ENCODE measurements at regions not wholly inside any gene's neighbourhood (a gene's known extent, or its start where the extent isn't known, plus 50 kb on each side); places are given as distances from the start of the nearest gene placed in this dataset.

DNA sequence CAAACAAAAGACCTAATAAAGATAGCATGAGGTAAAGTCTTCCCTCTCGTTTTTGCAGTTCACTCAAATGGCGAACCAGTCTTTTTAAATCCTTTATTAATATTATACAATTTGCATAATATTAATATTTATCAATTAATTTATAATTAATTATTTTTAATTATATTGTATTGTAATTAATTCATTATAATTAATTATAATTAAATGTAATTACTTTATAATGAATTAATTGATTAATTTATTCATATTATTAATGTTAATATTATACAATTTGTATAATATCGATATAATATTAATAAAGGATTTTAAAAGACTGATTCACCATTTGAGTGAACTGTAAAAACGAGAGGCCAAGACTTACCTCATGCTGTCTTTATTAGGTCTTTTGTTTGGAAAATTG lies 1045.4 kb upstream of the CADM2 start:
- FAIRE-seq: no peak
- ChIA-PET POLR2A (no interaction called here), CTCF (ENCODE audit: low intra/inter-chr PET ratio) (no interaction called here)

More for the DNA sequence above, 1045.4 kb upstream of the CADM2 start:
- H3K27ac ChIP-seq (ENCODE audit: extremely low read depth, low read depth, low read length): no peak overlapping the region
- H4K20me1 ChIP-seq (replicated peaks; ENCODE audit: control insufficient read depth, insufficient read depth, low read length): no peaks in the 10 kb centered on the region
- no peaks in the 10 kb centered on the region for H3K36me3 ChIP-seq (ENCODE audit: control insufficient read depth, insufficient read depth, low read length)
- BruUV-seq (replicated peaks): no TSS peak
- intact Hi-C loops (cut with micrococcal nuclease): no loop called here
- TF ChIP-seq MEF2A (IDR thresholded peaks at IDR 0.05; ENCODE audit: control insufficient read depth, low read depth, low read length) (no peak), ZNF41 (CRISPR knock-in tag; conservative IDR thresholded peaks at IDR 0.05) (no peak), ZNF696 (CRISPR knock-in tag; conservative IDR thresholded peaks at IDR 0.05) (no peak), ZBTB8A (IDR thresholded peaks at IDR 0.05; ENCODE audit: partially characterized antibody) (no peak), FIP1L1 (IDR thresholded peaks at IDR 0.05; ENCODE audit: low read depth, low read length, poor library complexity, severe bottlenecking) (no peak), NFE2 (IDR thresholded peaks at IDR 0.05; ENCODE audit: low read depth) (no peak), ZNF133 (CRISPR knock-in tag; IDR thresholded peaks at IDR 0.05) (no peak), E2F3 (CRISPR knock-in tag; IDR thresholded peaks at IDR 0.05) (no peak)
- TF ChIP-seq, protein P1, sequence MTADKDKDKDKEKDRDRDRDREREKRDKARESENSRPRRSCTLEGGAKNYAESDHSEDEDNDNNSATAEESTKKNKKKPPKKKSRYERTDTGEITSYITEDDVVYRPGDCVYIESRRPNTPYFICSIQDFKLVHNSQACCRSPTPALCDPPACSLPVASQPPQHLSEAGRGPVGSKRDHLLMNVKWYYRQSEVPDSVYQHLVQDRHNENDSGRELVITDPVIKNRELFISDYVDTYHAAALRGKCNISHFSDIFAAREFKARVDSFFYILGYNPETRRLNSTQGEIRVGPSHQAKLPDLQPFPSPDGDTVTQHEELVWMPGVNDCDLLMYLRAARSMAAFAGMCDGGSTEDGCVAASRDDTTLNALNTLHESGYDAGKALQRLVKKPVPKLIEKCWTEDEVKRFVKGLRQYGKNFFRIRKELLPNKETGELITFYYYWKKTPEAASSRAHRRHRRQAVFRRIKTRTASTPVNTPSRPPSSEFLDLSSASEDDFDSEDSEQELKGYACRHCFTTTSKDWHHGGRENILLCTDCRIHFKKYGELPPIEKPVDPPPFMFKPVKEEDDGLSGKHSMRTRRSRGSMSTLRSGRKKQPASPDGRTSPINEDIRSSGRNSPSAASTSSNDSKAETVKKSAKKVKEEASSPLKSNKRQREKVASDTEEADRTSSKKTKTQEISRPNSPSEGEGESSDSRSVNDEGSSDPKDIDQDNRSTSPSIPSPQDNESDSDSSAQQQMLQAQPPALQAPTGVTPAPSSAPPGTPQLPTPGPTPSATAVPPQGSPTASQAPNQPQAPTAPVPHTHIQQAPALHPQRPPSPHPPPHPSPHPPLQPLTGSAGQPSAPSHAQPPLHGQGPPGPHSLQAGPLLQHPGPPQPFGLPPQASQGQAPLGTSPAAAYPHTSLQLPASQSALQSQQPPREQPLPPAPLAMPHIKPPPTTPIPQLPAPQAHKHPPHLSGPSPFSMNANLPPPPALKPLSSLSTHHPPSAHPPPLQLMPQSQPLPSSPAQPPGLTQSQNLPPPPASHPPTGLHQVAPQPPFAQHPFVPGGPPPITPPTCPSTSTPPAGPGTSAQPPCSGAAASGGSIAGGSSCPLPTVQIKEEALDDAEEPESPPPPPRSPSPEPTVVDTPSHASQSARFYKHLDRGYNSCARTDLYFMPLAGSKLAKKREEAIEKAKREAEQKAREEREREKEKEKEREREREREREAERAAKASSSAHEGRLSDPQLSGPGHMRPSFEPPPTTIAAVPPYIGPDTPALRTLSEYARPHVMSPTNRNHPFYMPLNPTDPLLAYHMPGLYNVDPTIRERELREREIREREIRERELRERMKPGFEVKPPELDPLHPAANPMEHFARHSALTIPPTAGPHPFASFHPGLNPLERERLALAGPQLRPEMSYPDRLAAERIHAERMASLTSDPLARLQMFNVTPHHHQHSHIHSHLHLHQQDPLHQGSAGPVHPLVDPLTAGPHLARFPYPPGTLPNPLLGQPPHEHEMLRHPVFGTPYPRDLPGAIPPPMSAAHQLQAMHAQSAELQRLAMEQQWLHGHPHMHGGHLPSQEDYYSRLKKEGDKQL (CRISPR knock-in tag; IDR thresholded peaks at IDR 0.05; ENCODE audit: borderline replicate concordance): no peak
- H3K9ac ChIP-seq (ENCODE audit: insufficient read depth in 1 of 2, low read depth in 2 of 2, low read length in 2 of 2): no peak overlapping the region
- H3K4me1 ChIP-seq (replicated peaks in 1 of 2; ENCODE audit: control insufficient read depth in 2 of 2, insufficient read depth in 2 of 2, low read length in 2 of 2): no peaks in the 10 kb centered on the region
- no peaks in the 10 kb centered on the region for H3K27me3 ChIP-seq (ENCODE audit: control insufficient read depth in 2 of 2, insufficient read depth in 2 of 2, low read length in 2 of 2)
- WGBS (ENCODE audit: insufficient coverage, low coverage, missing lambda C conversion rate): 3% methylated on average over 3 of the region's 4 CpGs
- no peak overlapping the region for H3K4me2 ChIP-seq (ENCODE audit: insufficient read depth, low read length)
- ATAC-seq (no peak), DNase-seq (ENCODE audit: extremely low read depth in 1 of 4, low spot score in 3 of 4) (no peak)
- H3K4me3 ChIP-seq: no peak overlapping the region
- no peaks in the 10 kb centered on the region for H3K9me1 ChIP-seq (ENCODE audit: control insufficient read depth, insufficient read depth, low read length)
- no peaks in the 10 kb centered on the region for H3K9me3 ChIP-seq (replicated peaks; ENCODE audit: control insufficient read depth, insufficient read depth, low read depth, low read length)
- H3K79me2 ChIP-seq (ENCODE audit: control insufficient read depth, insufficient read depth, low read length): no peaks in the 10 kb centered on the region
- in situ Hi-C loops (cut with MboI): no loop called here
- no peak overlapping the region for H2AFZ ChIP-seq (ENCODE audit: low read depth, low read length)

All from K562 (cell line).